ENCODE measurements at regions not wholly inside any gene's neighbourhood (a gene's known extent, or its start where the extent isn't known, plus 50 kb on each side); places are given as distances from the start of the nearest gene placed in this dataset.

DNA sequence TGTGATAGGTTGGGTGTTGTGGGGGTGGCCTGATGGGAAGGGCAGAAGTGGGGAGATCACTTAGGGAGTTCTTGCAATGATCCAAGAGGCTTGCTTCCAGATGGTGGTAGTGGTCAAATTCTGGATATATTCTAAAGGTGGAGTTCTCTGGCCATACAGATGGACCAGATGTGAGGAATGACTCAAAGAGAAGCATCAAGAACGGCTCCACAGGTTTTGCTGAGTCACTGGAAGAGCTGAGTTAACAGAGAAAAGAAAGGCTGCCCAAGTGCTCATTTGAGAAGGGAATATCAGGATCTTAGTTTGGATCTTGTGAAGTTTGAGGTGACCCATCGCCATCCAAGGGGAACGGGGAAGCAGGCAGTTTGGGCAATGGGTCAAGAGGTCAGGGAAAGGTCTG, 192.9 kb upstream of the GALNT2 start:
- H3K4me1 ChIP-seq (ENCODE audit: insufficient read depth): no peaks in the 10 kb centered on the region
- 43 to 56% methylated on average over 3 of the region's 3 CpGs for WGBS, 2 experiments (ENCODE audit: low coverage in 1 of 2, low lambda C conversion rate in 2 of 2, missing lambda C conversion rate in 2 of 2)
- no peaks in the 10 kb centered on the region for H4K20me1 ChIP-seq (ENCODE audit: insufficient read depth)
- peak; percentile 45 for DNase-seq
- no peaks in the 10 kb centered on the region for H3K9me3 ChIP-seq (ENCODE audit: low read depth)
- H3K27ac ChIP-seq: no peak overlapping the region
- in situ Hi-C loops (cut with MboI): no loop called here
- peaks cover 6% of the 10 kb centered on the region; the same call in 1 of the 2 replicates for H3K27me3 ChIP-seq (replicated peaks; ENCODE audit: insufficient read depth)
- H3K4me2 ChIP-seq (ENCODE audit: unreplicated experiment): no peak overlapping the region
- no peaks in the 10 kb centered on the region for H3K36me3 ChIP-seq (ENCODE audit: low read depth)
- no peak overlapping the region for H3K9ac ChIP-seq
- H3F3A ChIP-seq (ENCODE audit: insufficient read depth): no peaks in the 10 kb centered on the region
- TF ChIP-seq EZH2 (IDR thresholded peaks at IDR 0.05; ENCODE audit: insufficient read depth, poor library complexity, severe bottlenecking) (no peak), EZH2phosphoT487 (IDR thresholded peaks at IDR 0.05; ENCODE audit: insufficient read depth, low read depth) (no peak)
- no peak overlapping the region for H2AFZ ChIP-seq
- H3K9me2 ChIP-seq (ENCODE audit: insufficient read depth): no peaks in the 10 kb centered on the region
- H3K79me2 ChIP-seq (ENCODE audit: insufficient read depth): no peaks in the 10 kb centered on the region
- H3K4me3 ChIP-seq: no peak overlapping the region

DNA sequence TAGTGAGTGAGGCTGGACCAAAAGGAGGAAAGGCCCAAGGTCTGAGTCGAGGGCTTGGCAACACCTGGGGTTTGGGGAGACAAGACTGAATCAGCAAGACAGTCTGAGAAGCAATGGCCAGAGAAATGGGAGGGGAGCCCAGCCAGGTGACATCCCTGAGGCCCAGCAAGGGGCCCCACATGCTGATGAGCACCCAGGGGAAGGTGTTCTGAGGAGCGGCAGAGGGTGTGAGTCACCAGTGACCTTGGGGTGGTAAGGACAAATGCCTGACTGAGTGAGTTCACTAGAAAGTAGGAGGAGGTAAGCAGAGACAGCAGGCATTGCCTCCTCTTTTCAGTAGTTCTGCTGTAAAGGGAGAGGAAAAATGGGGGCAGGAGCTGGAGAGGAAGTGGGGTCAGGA, 192.4 kb upstream of the GALNT2 start:
- no peak overlapping the region for H3K4me3 ChIP-seq
- no peaks in the 10 kb centered on the region for H3K79me2 ChIP-seq (ENCODE audit: insufficient read depth)
- WGBS, 2 experiments (ENCODE audit: low coverage in 1 of 2, low lambda C conversion rate in 2 of 2, missing lambda C conversion rate in 2 of 2): 52 to 74% methylated on average over 2 of the region's 2 CpGs
- H3K27ac ChIP-seq: no peak overlapping the region
- in situ Hi-C loops (cut with MboI): no loop called here
- H3F3A ChIP-seq (ENCODE audit: insufficient read depth): no peaks in the 10 kb centered on the region
- peaks cover 11% of the 10 kb centered on the region; the same call in 1 of the 2 replicates for H3K27me3 ChIP-seq (replicated peaks; ENCODE audit: insufficient read depth)
- DNase-seq: no peak
- no peak overlapping the region for H3K4me2 ChIP-seq (ENCODE audit: unreplicated experiment)
- H3K9ac ChIP-seq: no peak overlapping the region
- H3K9me2 ChIP-seq (ENCODE audit: insufficient read depth): no peaks in the 10 kb centered on the region
- H4K20me1 ChIP-seq (ENCODE audit: insufficient read depth): no peaks in the 10 kb centered on the region
- no peaks in the 10 kb centered on the region for H3K9me3 ChIP-seq (ENCODE audit: low read depth)
- H3K36me3 ChIP-seq (ENCODE audit: low read depth): no peaks in the 10 kb centered on the region
- TF ChIP-seq EZH2phosphoT487 (IDR thresholded peaks at IDR 0.05; ENCODE audit: insufficient read depth, low read depth) (no peak), EZH2 (IDR thresholded peaks at IDR 0.05; ENCODE audit: insufficient read depth, poor library complexity, severe bottlenecking) (no peak)
- no peaks in the 10 kb centered on the region for H3K4me1 ChIP-seq (ENCODE audit: insufficient read depth)
- no peak overlapping the region for H2AFZ ChIP-seq

DNA sequence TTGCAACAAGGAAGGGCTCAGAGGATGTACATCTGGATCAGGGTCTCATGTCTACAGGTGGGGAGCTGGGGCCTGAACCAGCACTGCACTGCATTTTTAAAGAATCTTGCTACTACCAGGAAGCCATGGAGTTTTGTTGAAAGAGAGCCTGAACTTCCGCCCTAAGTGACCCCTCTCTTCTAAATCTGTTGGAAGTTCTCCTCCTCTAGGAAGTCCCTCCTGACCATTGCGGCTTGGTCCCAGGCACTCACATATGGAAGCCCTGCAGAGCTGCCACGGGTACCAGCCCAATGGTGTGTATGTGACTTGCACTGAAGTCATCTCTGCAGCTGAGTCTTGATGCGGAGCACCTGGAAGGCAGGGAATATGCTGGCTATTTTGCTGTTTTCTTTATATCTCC, 192.0 kb upstream of the GALNT2 start:
- 28 to 45% methylated on average over 4 of the region's 4 CpGs for WGBS, 2 experiments (ENCODE audit: low coverage in 1 of 2, low lambda C conversion rate in 2 of 2, missing lambda C conversion rate in 2 of 2)
- in situ Hi-C loops (cut with MboI): no loop called here

DNA sequence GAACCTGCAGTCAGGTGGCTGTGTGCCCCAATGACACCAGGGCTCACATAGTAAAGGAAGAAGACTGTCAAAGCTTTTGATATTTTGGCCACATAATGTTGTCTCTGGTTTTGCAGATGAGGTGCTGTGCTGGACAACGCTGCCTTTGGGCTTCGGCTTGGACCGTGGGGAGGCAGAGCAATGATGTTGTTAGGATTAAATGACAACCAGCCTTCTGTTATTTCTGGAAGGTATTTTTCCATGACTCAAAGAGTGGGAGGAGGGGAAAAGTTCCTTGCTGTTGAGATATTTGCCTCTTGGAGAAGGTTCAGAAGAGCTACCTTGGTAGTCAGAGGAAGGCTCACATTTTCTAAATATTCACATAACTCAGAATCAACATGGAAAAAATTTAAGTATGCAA, 187.3 kb upstream of the GALNT2 start:
- Histone ChIP-seq H2AFZ (no peak overlapping the region), H3K27me3 (replicated peaks; ENCODE audit: insufficient read depth) (peaks cover 33% of the 10 kb centered on the region), H3K36me3 (ENCODE audit: low read depth) (no peaks in the 10 kb centered on the region), H3K4me3 (no peak overlapping the region), H3K4me2 (ENCODE audit: unreplicated experiment) (no peak overlapping the region), H3K4me1 (ENCODE audit: insufficient read depth) (no peaks in the 10 kb centered on the region), H3K9me3 (ENCODE audit: low read depth) (no peaks in the 10 kb centered on the region), H4K20me1 (ENCODE audit: insufficient read depth) (no peaks in the 10 kb centered on the region), H3F3A (ENCODE audit: insufficient read depth) (no peaks in the 10 kb centered on the region), H3K9me2 (ENCODE audit: insufficient read depth) (no peaks in the 10 kb centered on the region), H3K27ac (no peak overlapping the region), H3K79me2 (ENCODE audit: insufficient read depth) (no peaks in the 10 kb centered on the region), H3K9ac (no peak overlapping the region)
- TF ChIP-seq EZH2 (IDR thresholded peaks at IDR 0.05; ENCODE audit: insufficient read depth, poor library complexity, severe bottlenecking) (no peak), EZH2phosphoT487 (IDR thresholded peaks at IDR 0.05; ENCODE audit: insufficient read depth, low read depth) (no peak)
- in situ Hi-C loops (cut with MboI): no loop called here
- WGBS, 2 experiments (ENCODE audit: low coverage in 1 of 2, low lambda C conversion rate in 2 of 2, missing lambda C conversion rate in 2 of 2): 10 to 14% methylated on average over 3 of the region's 3 CpGs
- no peak for DNase-seq

More for the DNA sequence above, 192.0 kb upstream of the GALNT2 start:
- H3K9ac ChIP-seq: no peak overlapping the region
- H3K9me2 ChIP-seq (ENCODE audit: insufficient read depth): no peaks in the 10 kb centered on the region
- no peaks in the 10 kb centered on the region for H4K20me1 ChIP-seq (ENCODE audit: insufficient read depth)
- H3K4me2 ChIP-seq (ENCODE audit: unreplicated experiment): no peak overlapping the region
- no peak overlapping the region for H3K4me3 ChIP-seq
- H3K27ac ChIP-seq: no peak overlapping the region
- H3F3A ChIP-seq (ENCODE audit: insufficient read depth): no peaks in the 10 kb centered on the region
- TF ChIP-seq EZH2 (IDR thresholded peaks at IDR 0.05; ENCODE audit: insufficient read depth, poor library complexity, severe bottlenecking) (no peak), EZH2phosphoT487 (IDR thresholded peaks at IDR 0.05; ENCODE audit: insufficient read depth, low read depth) (no peak)
- no peaks in the 10 kb centered on the region for H3K79me2 ChIP-seq (ENCODE audit: insufficient read depth)
- H2AFZ ChIP-seq: no peak overlapping the region
- H3K9me3 ChIP-seq (ENCODE audit: low read depth): no peaks in the 10 kb centered on the region
- no peaks in the 10 kb centered on the region for H3K4me1 ChIP-seq (ENCODE audit: insufficient read depth)
- no peaks in the 10 kb centered on the region for H3K36me3 ChIP-seq (ENCODE audit: low read depth)
- no peak for DNase-seq
- peaks cover 15% of the 10 kb centered on the region; the same call in 1 of the 2 replicates for H3K27me3 ChIP-seq (replicated peaks; ENCODE audit: insufficient read depth)

All from GM23248 (cell line).